ENCODE measurements at regions not wholly inside any gene's neighbourhood (a gene's known extent, or its start where the extent isn't known, plus 50 kb on each side); places are given as distances from the start of the nearest gene placed in this dataset.

GRCh38 chr1:184888505-184888904 lies 85.8 kb downstream of the NIBAN1 start:
- TF ChIP-seq CTCF (conservative IDR thresholded peaks at IDR 0.05 in 1 of 2, IDR thresholded peaks at IDR 0.05 in 1 of 2; ENCODE audit: low read depth in 1 of 2, low read length in 2 of 2) (no peak), EZH2 (IDR thresholded peaks at IDR 0.05; ENCODE audit: low read length, missing control alignments) (no peak)

Data from fibroblast of lung (primary cell).